Liver (tissue), 3 donors: ENCODE measurements at regions not wholly inside any gene's neighbourhood (a gene's known extent, or its start where the extent isn't known, plus 50 kb on each side); places are given as distances from the start of the nearest gene placed in this dataset.

Experiments
- ATF3 ChIP-seq: IDR thresholded peaks from 2 replicates; pipeline ENCODE4 v1.6.1; 2016; ENCODE audit warnings: antibody characterized with exemption
- CTCF ChIP-seq: fragments of 150-350 bp; IDR thresholded peaks from 2 replicates; pipeline ENCODE4 v1.5.1; 2017; ENCODE audit warnings: improper control_type of control experiment, low read depth, low read length; ENCODE audit not compliant: missing input control
- EGR1 ChIP-seq, 2 donors: IDR thresholded peaks; 2 replicates each; pipeline ENCODE4 v1.6.1; 2016 to 2018; ENCODE audit warnings: antibody characterized with exemption in 2 of 2, low read depth in 2 of 2
- JUND ChIP-seq, 2 donors: IDR thresholded peaks; 2 replicates each; pipeline ENCODE4 v1.6.1; 2016; ENCODE audit warnings: antibody characterized with exemption in 2 of 2
- REST ChIP-seq: IDR thresholded peaks from 2 replicates; pipeline ENCODE4 v1.6.1; 2016; ENCODE audit warnings: antibody characterized with exemption, mild to moderate bottlenecking
- SP1 ChIP-seq: IDR thresholded peaks from 2 replicates; pipeline ENCODE4 v1.6.1; 2018; ENCODE audit warnings: antibody characterized with exemption, mild to moderate bottlenecking
- TAF1 ChIP-seq: conservative IDR thresholded peaks from 2 replicates; pipeline ENCODE4 v1.6.1; 2016; ENCODE audit warnings: antibody characterized with exemption, mild to moderate bottlenecking
- YY1 ChIP-seq: IDR thresholded peaks from 2 replicates; pipeline ENCODE4 v1.6.1; 2016; ENCODE audit warnings: antibody characterized with exemption, mild to moderate bottlenecking
- donor health status: healthy.
- donor health status: healthy.

GRCh38 chr4:149952716-149953115 lies 125.5 kb upstream of the DCLK2 start:
- TF ChIP-seq CTCF (no peak), EGR1 (IDR thresholded peaks at IDR 0.05; ENCODE audit: low read depth in 2 of 2) (no peak), REST (no peak), TAF1 (no peak), ATF3 (no peak), YY1 (no peak), JUND (IDR thresholded peaks at IDR 0.05) (no peak), SP1 (no peak)
